GM20431 (cell line): ENCODE measurements at regions not wholly inside any gene's neighbourhood (a gene's known extent, or its start where the extent isn't known, plus 50 kb on each side); places are given as distances from the start of the nearest gene placed in this dataset.

Experiments used
- in situ Hi-C: fragments of 300-500 bp; cut with MseI, MboI; formaldehyde crosslinking; loops from one replicate; pipeline ENCODE4 v1.15.0; 2020; ENCODE audit warnings: low sequenced_read_pairs; ENCODE audit not compliant: unreplicated experiment

GRCh38 chr17:10249271-10250010 lies 51.0 kb upstream of the GAS7 start:
- in situ Hi-C loops: loop anchor here (25.0 kb wide), 1 partner anchor 287 kb away; no protein-coding TSS in a partner anchor
